GM21825 (cell line): ENCODE measurements at regions not wholly inside any gene's neighbourhood (a gene's known extent, or its start where the extent isn't known, plus 50 kb on each side); places are given as distances from the start of the nearest gene placed in this dataset.

ENCODE experiments used
- ATAC-seq: cut with Tn5 transposase; IDR thresholded peaks from one replicate; pipeline ENCODE4 v1.9.1; 2021; ENCODE audit warnings: mild to moderate bottlenecking, moderate library complexity; ENCODE audit not compliant: unreplicated experiment

- ATAC-seq: no peak
Measured at GRCh38 chr6:148652205-148652604, 94.6 kb upstream of the UST start.

DNA sequence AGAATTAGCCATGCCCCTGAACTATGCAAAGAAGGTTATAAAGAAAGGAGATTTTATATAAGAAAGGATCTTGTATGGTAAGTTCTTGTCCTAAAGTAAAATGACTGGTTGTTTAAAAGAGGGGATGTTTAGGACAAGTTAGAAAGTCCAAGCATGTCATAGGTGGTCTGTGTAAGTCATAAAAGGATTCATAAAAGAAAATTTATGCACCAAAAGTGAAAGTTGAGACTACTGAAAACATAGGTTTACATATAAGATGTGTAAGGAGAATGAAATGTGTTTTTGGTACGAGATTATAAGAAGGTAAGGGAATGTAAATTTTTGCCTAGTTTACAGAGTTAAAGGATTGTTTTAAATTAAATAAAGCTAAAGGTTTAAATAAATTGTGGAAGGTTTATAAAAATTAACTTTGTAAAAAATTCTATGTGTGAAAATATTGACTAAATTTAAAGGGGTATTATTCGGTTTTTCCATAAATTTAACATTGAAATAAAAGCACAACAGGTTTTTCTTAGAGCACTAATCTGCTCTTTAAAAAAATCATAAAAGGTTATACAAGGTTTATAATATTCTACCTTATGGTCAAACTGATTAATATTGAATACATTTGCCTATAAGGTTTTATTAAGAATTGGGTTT, 93.6 kb upstream of the UST start:
- no peak for ATAC-seq

DNA sequence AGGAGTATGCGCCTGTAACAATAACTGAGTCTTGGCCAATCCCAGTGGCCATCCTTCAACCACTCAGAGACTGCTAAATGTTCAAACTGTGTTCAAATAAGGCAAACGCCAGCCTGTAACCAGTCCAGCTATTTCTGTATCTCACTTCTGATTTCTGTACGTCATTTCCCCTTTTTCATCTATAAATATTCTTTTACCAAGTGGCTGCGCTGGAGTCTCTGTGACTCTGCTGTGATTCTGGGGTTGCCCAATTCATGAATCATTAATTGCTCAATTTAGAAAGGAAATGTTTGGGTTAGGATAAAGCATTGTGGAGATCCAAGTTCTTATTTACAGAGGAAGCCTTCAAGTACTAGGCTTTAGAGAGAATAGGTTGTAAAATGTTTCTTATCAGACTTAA, 89.8 kb upstream of the UST start:
- no peak for ATAC-seq

DNA sequence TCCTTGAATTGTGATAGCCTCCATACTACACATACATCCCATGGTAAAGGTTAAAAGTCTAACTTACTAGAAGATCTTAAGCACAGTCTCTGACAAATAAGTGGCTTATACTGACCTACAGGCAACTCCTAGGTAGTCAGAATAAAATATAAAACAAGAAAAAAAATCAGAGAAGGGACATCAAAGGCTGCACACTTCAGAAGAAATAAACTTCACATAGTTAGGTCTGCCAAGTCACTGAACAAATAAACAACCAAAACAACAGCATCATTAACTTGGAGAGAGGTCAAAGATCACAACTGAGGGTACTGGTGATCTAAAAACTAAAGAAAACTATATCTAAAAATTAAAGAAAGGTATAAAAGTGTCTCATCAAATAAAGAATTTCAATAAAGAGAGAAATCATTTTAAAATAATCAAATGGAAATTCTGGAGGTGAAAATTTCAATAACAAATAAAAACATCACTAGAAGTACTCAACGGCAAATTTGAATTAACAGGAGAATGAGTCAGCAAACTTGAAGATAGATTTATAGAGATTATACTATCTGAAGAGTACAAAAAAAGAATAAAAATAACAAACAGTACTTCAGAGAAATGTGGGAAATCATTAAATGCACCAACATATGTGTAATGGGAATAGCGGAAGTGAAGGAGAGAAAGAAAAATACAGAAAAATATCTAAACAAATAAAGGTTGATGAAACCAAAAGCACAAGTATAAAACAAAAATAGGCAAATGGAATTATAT, 88.0 kb upstream of the UST start:
- no peak for ATAC-seq

DNA sequence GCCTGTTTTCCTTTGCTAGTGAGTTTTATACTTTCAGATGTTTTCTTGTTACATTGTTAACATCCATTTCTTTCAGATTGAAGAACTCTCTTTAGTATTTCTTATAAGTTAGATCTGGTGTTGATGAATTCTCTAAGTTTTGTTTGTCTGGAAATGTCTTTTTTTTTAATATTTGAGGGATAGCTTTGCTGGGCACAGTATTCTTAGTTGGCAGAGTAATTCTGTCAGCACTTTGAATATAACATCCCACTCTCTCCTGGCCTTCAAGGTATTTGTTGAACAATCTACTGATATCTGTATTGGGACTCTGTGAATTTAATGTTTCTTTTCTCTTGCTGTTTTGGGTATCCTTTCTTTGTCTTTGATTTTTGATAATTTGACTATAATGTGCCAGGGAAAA, 79.4 kb upstream of the UST start:
- ATAC-seq: no peak

- no peak for ATAC-seq
Measured at GRCh38 chr6:148671085-148671484, 75.7 kb upstream of the UST start.

GRCh38 chr6:148671952-148672351, 74.9 kb upstream of the UST start:
- ATAC-seq: no peak

GRCh38 chr6:148674306-148674705, 72.5 kb upstream of the UST start:
- ATAC-seq: no peak

DNA sequence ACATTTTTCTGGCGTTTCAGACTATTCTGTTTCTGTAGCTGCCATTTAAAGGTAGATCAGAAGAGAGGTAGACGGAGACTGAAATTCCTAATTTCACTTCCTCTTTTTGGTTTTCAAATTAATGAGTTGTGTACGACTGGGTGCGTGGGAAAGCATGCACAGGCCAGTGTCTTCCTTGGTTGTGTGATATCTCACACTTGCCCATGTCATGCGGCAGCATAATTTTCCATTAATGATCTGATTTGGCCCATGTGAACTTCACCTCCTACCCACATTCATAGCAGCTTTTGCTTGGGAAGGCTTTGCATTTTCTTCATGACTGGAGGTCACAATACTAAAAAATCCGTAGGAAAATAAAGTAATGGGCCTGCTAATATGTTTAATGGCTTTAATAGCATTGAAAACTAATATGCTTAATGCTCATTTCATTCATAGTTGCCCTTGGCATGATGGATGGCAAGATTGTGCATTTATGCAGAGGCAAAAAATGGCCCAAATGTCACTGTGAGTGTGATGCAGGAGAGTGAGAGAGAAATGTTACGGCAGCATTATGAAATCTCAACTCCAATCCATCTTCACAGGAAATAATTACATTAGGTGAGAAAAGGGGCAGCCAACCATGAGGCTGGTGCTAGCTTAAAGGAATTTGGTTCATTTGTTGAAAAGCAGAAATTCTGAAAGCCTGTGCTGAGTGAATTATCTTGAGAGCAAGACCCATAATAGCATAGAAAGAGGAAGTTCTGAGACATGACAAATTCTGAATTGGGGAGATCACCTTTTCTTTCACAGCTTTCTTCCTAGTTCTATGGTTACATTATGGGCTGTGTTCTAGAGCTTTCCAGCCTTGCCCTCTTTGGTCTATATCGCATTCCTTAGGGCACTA, 69.0 kb upstream of the UST start:
- peak; percentile 85 for ATAC-seq

- ATAC-seq: no peak
Measured at GRCh38 chr6:148678682-148679081, 68.1 kb upstream of the UST start.

DNA sequence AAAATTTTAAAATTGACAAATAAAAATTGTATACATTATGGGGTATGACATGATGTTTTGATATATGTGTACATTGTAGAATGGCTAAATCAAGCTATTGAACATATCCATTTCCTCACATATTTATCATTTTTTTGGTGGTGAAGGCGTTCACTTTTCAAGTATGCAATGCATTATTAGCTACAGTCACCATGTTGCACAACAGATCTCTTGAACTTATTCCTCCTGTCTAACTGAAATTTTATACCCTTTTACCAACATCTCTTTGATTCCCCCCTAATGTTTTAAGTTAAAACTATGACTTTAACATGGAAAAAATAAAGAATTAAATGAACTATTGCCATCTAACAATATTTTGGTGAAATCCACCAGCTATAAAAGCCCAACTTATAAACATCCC, 65.2 kb upstream of the UST start:
- no peak for ATAC-seq

- ATAC-seq: no peak
Measured at GRCh38 chr6:148682252-148682651, 64.6 kb upstream of the UST start.

DNA sequence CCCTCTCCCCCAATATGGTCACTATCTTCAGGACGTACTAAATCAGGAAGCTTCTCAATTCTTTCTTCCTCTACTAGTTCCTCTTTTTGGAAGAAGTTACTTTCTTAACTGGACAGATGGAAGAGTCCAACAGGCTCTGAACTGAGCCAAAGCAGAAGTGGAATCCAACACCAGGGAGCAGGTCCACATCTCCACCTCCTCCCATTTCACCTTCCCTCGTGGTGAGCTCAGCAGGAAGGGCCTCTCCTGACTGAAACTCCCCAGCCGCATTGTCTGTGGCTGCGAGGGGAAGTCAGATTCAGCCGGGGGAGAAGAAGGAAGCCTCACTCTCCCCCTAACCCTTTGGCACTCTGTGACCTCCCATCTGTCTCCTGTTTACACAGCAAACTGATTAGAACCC, 63.8 kb upstream of the UST start:
- no peak for ATAC-seq

DNA sequence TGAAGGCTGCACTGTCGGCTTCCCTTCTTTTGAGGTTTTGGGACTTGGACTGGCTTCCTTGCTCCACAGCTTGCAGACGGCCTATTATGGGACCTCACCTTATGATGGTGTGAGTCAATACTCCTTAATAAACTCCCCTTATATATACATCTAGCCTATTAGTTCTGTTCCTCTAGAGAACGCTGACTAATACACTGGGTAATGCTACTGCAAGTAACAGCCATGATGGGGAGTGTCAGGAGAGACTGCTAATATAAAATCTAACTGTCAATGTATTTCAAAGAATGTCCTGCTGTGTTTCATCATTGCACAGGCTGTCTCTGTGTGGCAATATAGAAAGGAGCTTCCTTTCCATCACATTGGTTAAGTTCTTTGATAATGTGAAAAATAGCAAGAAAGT, 57.7 kb upstream of the UST start:
- ATAC-seq: no peak

DNA sequence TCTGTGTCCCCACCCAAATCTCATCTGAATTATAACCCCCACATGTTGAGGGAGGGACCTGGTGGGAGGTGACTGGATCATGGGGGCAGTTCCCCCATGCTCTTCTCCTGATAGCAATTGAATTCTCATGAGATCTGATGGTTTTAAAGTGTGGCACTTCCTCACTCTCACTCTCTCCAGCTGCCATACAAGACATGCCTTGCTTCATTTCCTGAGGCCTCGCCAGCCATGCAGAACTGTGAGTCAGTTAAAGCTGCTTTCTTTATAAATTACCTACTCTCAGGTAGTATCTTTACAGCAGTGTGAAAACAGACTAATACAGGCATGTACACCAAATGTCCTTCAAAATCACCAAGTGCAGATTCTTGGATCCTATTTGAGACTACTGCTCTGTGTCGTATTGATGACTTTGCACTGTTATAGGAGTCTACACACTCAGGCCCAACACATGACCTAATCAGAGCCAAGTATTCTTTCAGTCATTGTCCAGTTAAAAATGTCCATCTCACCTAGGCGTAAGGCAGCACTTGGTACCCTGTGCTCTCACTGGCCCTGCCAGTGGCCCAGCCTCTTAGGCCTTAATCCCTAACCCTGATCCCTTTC, 52.8 kb upstream of the UST start:
- ATAC-seq: no peak
